ENCODE measurements at regions not wholly inside any gene's neighbourhood (a gene's known extent, or its start where the extent isn't known, plus 50 kb on each side); places are given as distances from the start of the nearest gene placed in this dataset.

- no peak for TF ChIP-seq ZFX (IDR thresholded peaks at IDR 0.05)
- TF ChIP-seq CTCF (conservative IDR thresholded peaks at IDR 0.05), result no peak
- H3K27ac ChIP-seq, result no peak overlapping the region
These were observed 144.7 kb upstream of the INHBA start for GRCh38 chr7:41847606-41848005.

DNA sequence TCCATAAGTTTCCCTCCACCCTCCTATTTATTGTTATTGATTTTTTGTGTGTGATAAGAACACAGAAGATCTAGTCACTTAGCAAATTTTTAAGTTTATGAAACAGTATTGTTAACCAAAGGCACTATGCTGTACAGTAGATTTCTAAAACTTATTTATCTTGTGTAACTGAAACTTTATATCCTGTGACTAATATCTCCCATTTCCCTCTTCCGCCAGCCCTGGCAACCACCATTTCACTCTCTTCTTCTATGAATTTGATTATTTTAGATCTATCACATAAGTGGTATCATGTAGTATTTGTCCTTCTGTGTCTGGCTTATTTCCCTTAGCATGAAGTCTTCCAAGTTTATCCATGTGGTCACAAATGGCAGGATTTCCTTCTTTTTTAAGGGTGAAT is 144.3 kb upstream of the INHBA start:
- no peak for TF ChIP-seq CTCF (conservative IDR thresholded peaks at IDR 0.05)
- no peak overlapping the region for H3K27ac ChIP-seq

- H3K27ac ChIP-seq, result no peak overlapping the region
- TF ChIP-seq ZFX (IDR thresholded peaks at IDR 0.05), result no peak
- no peak for TF ChIP-seq CTCF (conservative IDR thresholded peaks at IDR 0.05)
These were observed 140.1 kb upstream of the INHBA start for GRCh38 chr7:41842956-41843355.

DNA sequence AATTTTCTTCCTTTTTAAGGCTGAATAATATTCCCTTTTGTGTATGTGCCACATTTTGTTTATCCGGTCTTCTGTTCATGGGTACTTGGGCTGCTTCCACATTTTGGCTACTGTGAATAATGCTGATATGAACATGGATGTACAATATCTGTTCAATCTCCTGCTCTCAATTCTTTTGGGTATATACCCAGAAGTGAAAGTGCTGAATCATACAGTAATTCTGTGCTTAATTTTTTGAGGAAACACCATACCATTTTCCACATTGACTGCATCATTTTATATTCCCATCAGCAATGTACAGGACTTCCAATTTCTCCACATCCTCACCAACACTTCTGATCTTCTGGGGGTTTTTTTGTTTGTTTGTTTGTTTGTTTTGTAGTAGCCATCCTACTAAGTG is 135.0 kb upstream of the INHBA start:
- no peak for TF ChIP-seq ZFX (IDR thresholded peaks at IDR 0.05)
- no peak for TF ChIP-seq CTCF (conservative IDR thresholded peaks at IDR 0.05)
- H3K27ac ChIP-seq, result no peak overlapping the region

- TF ChIP-seq ZFX (IDR thresholded peaks at IDR 0.05) (no peak), CTCF (conservative IDR thresholded peaks at IDR 0.05) (no peak)
- H3K27ac ChIP-seq, result no peak overlapping the region
These were observed 133.2 kb upstream of the INHBA start for GRCh38 chr7:41835976-41836530.

DNA sequence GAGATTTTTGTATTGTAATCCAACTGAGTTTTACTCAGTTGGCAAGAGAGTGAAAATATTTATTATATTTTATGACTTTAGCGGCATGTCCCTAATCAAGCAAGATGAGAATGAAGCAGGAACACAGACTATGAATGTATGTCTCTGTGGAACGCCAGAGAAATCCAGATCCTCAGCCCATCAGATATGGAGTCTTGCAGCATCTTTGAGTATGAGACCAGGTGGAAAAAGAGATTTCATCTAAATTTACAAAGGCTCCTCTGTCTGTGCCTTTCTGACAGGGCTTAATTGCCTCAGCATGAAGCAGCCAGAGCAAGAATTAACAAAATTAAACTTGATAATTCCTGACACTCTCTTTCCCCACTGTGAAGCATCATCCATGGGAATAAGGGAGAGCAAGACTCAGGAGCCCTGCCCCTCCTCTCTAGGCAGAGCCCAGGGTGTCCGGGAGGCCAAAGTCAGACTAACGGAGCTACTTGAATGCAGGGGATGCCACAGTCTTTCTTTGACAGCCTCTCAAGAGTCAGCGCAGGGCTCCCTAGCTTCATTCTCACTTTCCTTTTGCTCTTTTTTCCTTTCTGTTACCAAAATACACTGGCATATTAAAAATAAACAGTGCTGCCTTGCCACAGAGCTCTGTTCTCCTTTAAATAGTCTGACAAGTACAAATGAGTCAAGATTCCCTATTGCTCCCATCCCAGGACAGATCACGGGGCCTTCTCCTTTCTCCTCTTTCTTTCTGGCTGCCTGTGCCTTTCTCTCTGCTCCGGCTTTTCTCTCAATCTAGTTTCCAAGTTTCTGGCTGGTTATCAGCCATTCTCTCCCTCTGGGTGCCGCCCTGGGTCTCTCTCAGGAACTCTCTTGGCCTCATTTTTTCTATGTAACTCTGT is 132.2 kb upstream of the INHBA start:
- no peak for TF ChIP-seq CTCF (conservative IDR thresholded peaks at IDR 0.05)
- no peak for TF ChIP-seq ZFX (IDR thresholded peaks at IDR 0.05)
- no peak overlapping the region for H3K27ac ChIP-seq

DNA sequence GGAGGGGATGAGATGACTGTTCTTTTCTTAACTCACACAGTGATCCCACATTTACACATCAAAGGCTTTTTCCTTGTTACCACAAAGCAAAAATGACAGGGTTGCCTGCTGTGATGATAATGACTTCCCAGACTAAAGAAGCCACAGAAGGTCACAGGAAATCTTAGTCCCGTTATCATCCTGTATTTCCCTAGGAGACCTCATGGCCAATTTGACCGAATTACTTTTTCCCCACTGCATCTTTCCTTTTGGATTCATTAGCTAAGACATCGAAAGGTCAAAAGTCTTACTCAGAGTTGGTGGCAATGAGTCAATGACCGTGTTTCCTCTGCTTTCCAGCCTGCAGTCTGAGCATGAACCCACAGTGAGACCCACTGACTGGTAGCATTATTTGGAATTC is 130.1 kb upstream of the INHBA start:
- H3K27ac ChIP-seq, result no peak overlapping the region
- no peak for TF ChIP-seq ZFX (IDR thresholded peaks at IDR 0.05)
- no peak for TF ChIP-seq CTCF (conservative IDR thresholded peaks at IDR 0.05)

All from C4-2B (cell line).